ENCODE measurements at regions not wholly inside any gene's neighbourhood (a gene's known extent, or its start where the extent isn't known, plus 50 kb on each side); places are given as distances from the start of the nearest gene placed in this dataset.

GRCh38 chr9:70477907-70478480 lies 63.5 kb upstream of the KLF9 start:
- RAD21 ChIA-PET (ENCODE audit: low non-redundant PET in 1 of 2, low total read pairs in 2 of 2, uncharacterized antibody in 2 of 2, unreplicated experiment in 2 of 2) = no interaction called here
- BruUV-seq (replicated peaks) = no TSS peak
- Histone ChIP-seq H4K20me1 (ENCODE audit: insufficient read depth) (no peaks in the 10 kb centered on the region), H3K27ac (ENCODE audit: low read depth, low read length) (no peak overlapping the region), H3K4me1 (ENCODE audit: control insufficient read depth in 1 of 2, insufficient read depth in 2 of 2, low read length in 2 of 2) (peaks cover 0 to 18% of the 10 kb centered on the region in 2 experiments; a peak in 2 of 4 replicates), H3K27me3 (ENCODE audit: insufficient read depth, low read length) (no peaks in the 10 kb centered on the region), H3K9me2 (ENCODE audit: insufficient read depth) (no peaks in the 10 kb centered on the region), H3K9ac (ENCODE audit: low read length) (no peak overlapping the region), H3K9me3 (ENCODE audit: control insufficient read depth in 1 of 2, insufficient read depth in 1 of 2, low read depth in 1 of 2, low read length in 2 of 2) (no peaks in the 10 kb centered on the region), H3K4me3 (replicated peaks in 1 of 2; ENCODE audit: low read depth in 1 of 2, low read length in 2 of 2) (no peak overlapping the region), H3K36me3 (ENCODE audit: control insufficient read depth in 1 of 2, insufficient read depth in 2 of 2, low read length in 2 of 2) (no peaks in the 10 kb centered on the region), H3K79me2 (ENCODE audit: insufficient read depth, low read length) (no peaks in the 10 kb centered on the region), H3K4me2 (ENCODE audit: low read length) (no peak overlapping the region), H2AFZ (ENCODE audit: low read depth, low read length, poor library complexity, severe bottlenecking) (no peak overlapping the region)
- DNase-seq (ENCODE audit: low read depth, low spot score) = no peak
- POLR2A ChIA-PET = no interaction called here
- CTCF ChIA-PET = no interaction called here
- intact Hi-C loops (cut with micrococcal nuclease) = loop anchor here (10.0 kb wide), 1 partner anchor 57 kb away; no protein-coding TSS in a partner anchor
- ATAC-seq = no peak
- TF ChIP-seq CBX3 (IDR thresholded peaks at IDR 0.05; ENCODE audit: low read depth) (no peak), TCF7L2 (IDR thresholded peaks at IDR 0.05; ENCODE audit: borderline replicate concordance, extremely low read depth, insufficient read depth, insufficient read length) (no peak), ZFX (IDR thresholded peaks at IDR 0.05) (no peak), ELF1 (IDR thresholded peaks at IDR 0.05; ENCODE audit: borderline replicate concordance, low read depth) (no peak), EZH2phosphoT487 (IDR thresholded peaks at IDR 0.05; ENCODE audit: borderline replicate concordance) (no peak), JUND (IDR thresholded peaks at IDR 0.05) (no peak), SP1 (IDR thresholded peaks at IDR 0.05; ENCODE audit: low read depth) (no peak), POLR2AphosphoS5 (IDR thresholded peaks at IDR 0.05; ENCODE audit: low read depth, low read length) (no peak), EGR1 (IDR thresholded peaks at IDR 0.05; ENCODE audit: low read depth) (no peak), YY1 (IDR thresholded peaks at IDR 0.05; ENCODE audit: extremely low read depth, insufficient replicate concordance, low read depth, low read length) (no peak), EZH2 (IDR thresholded peaks at IDR 0.05) (no peak), ZBTB33 (IDR thresholded peaks at IDR 0.05; ENCODE audit: extremely low read depth, insufficient replicate concordance, low read length) (no peak), ATF3 (IDR thresholded peaks at IDR 0.05) (no peak), CTCF (IDR thresholded peaks at IDR 0.05 in 2 of 3, conservative IDR thresholded peaks at IDR 0.05 in 1 of 3; ENCODE audit: borderline replicate concordance in 1 of 3, insufficient read depth in 1 of 3, low read depth in 2 of 3, low read length in 2 of 3) (no peak), CEBPB (IDR thresholded peaks at IDR 0.05; ENCODE audit: low read depth) (no peak), FOSL1 (IDR thresholded peaks at IDR 0.05; ENCODE audit: low read depth) (no peak), SRF (IDR thresholded peaks at IDR 0.05; ENCODE audit: low read depth) (no peak), MAX (IDR thresholded peaks at IDR 0.05) (no peak), SIN3A (IDR thresholded peaks at IDR 0.05; ENCODE audit: low read depth) (no peak)
- TF ChIP-seq, protein P1, sequence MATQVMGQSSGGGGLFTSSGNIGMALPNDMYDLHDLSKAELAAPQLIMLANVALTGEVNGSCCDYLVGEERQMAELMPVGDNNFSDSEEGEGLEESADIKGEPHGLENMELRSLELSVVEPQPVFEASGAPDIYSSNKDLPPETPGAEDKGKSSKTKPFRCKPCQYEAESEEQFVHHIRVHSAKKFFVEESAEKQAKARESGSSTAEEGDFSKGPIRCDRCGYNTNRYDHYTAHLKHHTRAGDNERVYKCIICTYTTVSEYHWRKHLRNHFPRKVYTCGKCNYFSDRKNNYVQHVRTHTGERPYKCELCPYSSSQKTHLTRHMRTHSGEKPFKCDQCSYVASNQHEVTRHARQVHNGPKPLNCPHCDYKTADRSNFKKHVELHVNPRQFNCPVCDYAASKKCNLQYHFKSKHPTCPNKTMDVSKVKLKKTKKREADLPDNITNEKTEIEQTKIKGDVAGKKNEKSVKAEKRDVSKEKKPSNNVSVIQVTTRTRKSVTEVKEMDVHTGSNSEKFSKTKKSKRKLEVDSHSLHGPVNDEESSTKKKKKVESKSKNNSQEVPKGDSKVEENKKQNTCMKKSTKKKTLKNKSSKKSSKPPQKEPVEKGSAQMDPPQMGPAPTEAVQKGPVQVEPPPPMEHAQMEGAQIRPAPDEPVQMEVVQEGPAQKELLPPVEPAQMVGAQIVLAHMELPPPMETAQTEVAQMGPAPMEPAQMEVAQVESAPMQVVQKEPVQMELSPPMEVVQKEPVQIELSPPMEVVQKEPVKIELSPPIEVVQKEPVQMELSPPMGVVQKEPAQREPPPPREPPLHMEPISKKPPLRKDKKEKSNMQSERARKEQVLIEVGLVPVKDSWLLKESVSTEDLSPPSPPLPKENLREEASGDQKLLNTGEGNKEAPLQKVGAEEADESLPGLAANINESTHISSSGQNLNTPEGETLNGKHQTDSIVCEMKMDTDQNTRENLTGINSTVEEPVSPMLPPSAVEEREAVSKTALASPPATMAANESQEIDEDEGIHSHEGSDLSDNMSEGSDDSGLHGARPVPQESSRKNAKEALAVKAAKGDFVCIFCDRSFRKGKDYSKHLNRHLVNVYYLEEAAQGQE (IDR thresholded peaks at IDR 0.05; ENCODE audit: low read depth) = no peak
